ENCODE measurements at regions not wholly inside any gene's neighbourhood (a gene's known extent, or its start where the extent isn't known, plus 50 kb on each side); places are given as distances from the start of the nearest gene placed in this dataset.
A peak's percentile ranks its signal among the peaks of the same experiment; 100 is the strongest.

DNA sequence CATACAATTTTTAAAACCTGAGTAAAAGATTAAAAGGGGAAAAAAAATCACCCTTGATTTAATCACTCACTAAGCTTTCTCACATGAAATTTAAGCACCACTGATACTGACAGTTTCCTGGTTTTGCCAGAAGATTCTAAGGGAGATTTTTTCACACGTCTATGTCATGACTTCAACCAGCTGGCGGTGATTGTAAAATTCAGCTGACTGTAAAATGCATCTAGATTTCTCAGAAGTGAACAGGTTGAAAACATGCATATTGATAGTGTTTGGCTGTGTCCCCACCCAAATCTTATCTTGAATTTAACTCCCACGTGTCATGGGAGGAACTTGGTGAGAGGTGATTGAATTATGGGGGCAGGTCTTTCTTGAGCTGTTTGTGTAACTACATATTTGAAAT lies 566.8 kb downstream of the PCDH18 start:
- Histone ChIP-seq H3K9me3 (ENCODE audit: control insufficient read depth, low read length) (no peaks in the 10 kb centered on the region), H2AK5ac (ENCODE audit: low read length, severe bottlenecking) (no peak overlapping the region), H2BK120ac (ENCODE audit: low read depth, low read length) (no peak overlapping the region), H3K27me3 (ENCODE audit: control insufficient read depth in 1 of 2, insufficient read depth in 1 of 2, low read length in 2 of 2) (no peaks in the 10 kb centered on the region), H3K14ac (ENCODE audit: low read length in 2 of 2) (no peak overlapping the region), H3K4me3 (ENCODE audit: insufficient read depth in 1 of 2, low read depth in 1 of 2, low read length in 2 of 2) (no peak overlapping the region), H3K23ac (ENCODE audit: low read length in 2 of 2) (no peak overlapping the region), H2BK5ac (ENCODE audit: low read depth, low read length, poor library complexity, severe bottlenecking) (no peak overlapping the region), H3K4me1 (ENCODE audit: control insufficient read depth, insufficient read depth, low read depth, low read length) (no peaks in the 10 kb centered on the region), H3K79me1 (replicated peaks; ENCODE audit: low read length, poor library complexity, severe bottlenecking) (no peaks in the 10 kb centered on the region), H3K36me3 (ENCODE audit: control insufficient read depth in 1 of 2, insufficient read depth in 2 of 2, low read depth in 1 of 2, low read length in 2 of 2) (peaks cover 0 to 3% of the 10 kb centered on the region in 2 experiments), H2AFZ (ENCODE audit: low read depth, low read length) (no peak overlapping the region), H3K4me2 (ENCODE audit: low read length, poor library complexity, severe bottlenecking) (no peak overlapping the region), H2BK12ac (ENCODE audit: low read length in 2 of 2) (no peak overlapping the region), H3K18ac (ENCODE audit: low read depth in 1 of 2, low read length in 2 of 2) (no peak overlapping the region), H3K4ac (ENCODE audit: low read depth in 1 of 2, low read length in 2 of 2) (no peak overlapping the region), H3K27ac (ENCODE audit: low read length, poor library complexity, severe bottlenecking) (no peak overlapping the region), H3K9ac (ENCODE audit: low read length) (no peak overlapping the region), H4K8ac (ENCODE audit: low read length) (no peak overlapping the region), H2BK15ac (ENCODE audit: low read depth, poor library complexity, severe bottlenecking) (no peak overlapping the region), H4K91ac (ENCODE audit: low read length) (no peak overlapping the region)
- 96% methylated on average over 2 of the region's 3 CpGs for WGBS
- DNase-seq, result no peak

- H3K18ac ChIP-seq (ENCODE audit: low read depth in 1 of 2, low read length in 2 of 2), result no peak overlapping the region
- peaks cover 0 to 3% of the 10 kb centered on the region in 2 experiments for H3K36me3 ChIP-seq (ENCODE audit: control insufficient read depth in 1 of 2, insufficient read depth in 2 of 2, low read depth in 1 of 2, low read length in 2 of 2)
- no peak overlapping the region for H3K4me2 ChIP-seq (ENCODE audit: low read length, poor library complexity, severe bottlenecking)
- H3K4ac ChIP-seq (ENCODE audit: low read depth in 1 of 2, low read length in 2 of 2), result no peak overlapping the region
- no peak overlapping the region for H3K14ac ChIP-seq (ENCODE audit: low read length in 2 of 2)
- no peak overlapping the region for H3K4me3 ChIP-seq (ENCODE audit: insufficient read depth in 1 of 2, low read depth in 1 of 2, low read length in 2 of 2)
- no peaks in the 10 kb centered on the region for H3K9me3 ChIP-seq (ENCODE audit: control insufficient read depth, low read length)
- H4K8ac ChIP-seq (ENCODE audit: low read length), result no peak overlapping the region
- no peak overlapping the region for H2BK120ac ChIP-seq (ENCODE audit: low read depth, low read length)
- H3K9ac ChIP-seq (ENCODE audit: low read length), result no peak overlapping the region
- H3K23ac ChIP-seq (ENCODE audit: low read length in 2 of 2), result no peak overlapping the region
- no peak overlapping the region for H4K91ac ChIP-seq (ENCODE audit: low read length)
- H2BK12ac ChIP-seq (ENCODE audit: low read length in 2 of 2), result no peak overlapping the region
- 88% methylated on average over 1 of the region's 2 CpGs for WGBS
- no peak overlapping the region for H2AK5ac ChIP-seq (ENCODE audit: low read length, severe bottlenecking)
- H3K79me1 ChIP-seq (replicated peaks; ENCODE audit: low read length, poor library complexity, severe bottlenecking), result no peaks in the 10 kb centered on the region
- no peaks in the 10 kb centered on the region for H3K4me1 ChIP-seq (ENCODE audit: control insufficient read depth, insufficient read depth, low read depth, low read length)
- no peak for DNase-seq
- no peak overlapping the region for H3K27ac ChIP-seq (ENCODE audit: low read length, poor library complexity, severe bottlenecking)
- no peak overlapping the region for H2BK15ac ChIP-seq (ENCODE audit: low read depth, poor library complexity, severe bottlenecking)
- no peaks in the 10 kb centered on the region for H3K27me3 ChIP-seq (ENCODE audit: control insufficient read depth in 1 of 2, insufficient read depth in 1 of 2, low read length in 2 of 2)
- no peak overlapping the region for H2BK5ac ChIP-seq (ENCODE audit: low read depth, low read length, poor library complexity, severe bottlenecking)
- no peak overlapping the region for H2AFZ ChIP-seq (ENCODE audit: low read depth, low read length)
These were observed 569.4 kb downstream of the PCDH18 start for GRCh38 chr4:136962868-136963267.

GRCh38 chr4:136946307-136946907 lies 585.9 kb downstream of the PCDH18 start:
- H3K27me3 ChIP-seq (ENCODE audit: control insufficient read depth in 1 of 2, insufficient read depth in 1 of 2, low read length in 2 of 2), result no peaks in the 10 kb centered on the region
- H2AK5ac ChIP-seq (ENCODE audit: low read length, severe bottlenecking), result no peak overlapping the region
- H3K4me2 ChIP-seq (ENCODE audit: low read length, poor library complexity, severe bottlenecking), result no peak overlapping the region
- H3K27ac ChIP-seq (ENCODE audit: low read length, poor library complexity, severe bottlenecking), result no peak overlapping the region
- WGBS, result 86% methylated on average over 9 of the region's 9 CpGs
- no peak overlapping the region for H2BK120ac ChIP-seq (ENCODE audit: low read depth, low read length)
- no peak overlapping the region for H2BK12ac ChIP-seq (ENCODE audit: low read length in 2 of 2)
- no peaks in the 10 kb centered on the region for H3K9me3 ChIP-seq (ENCODE audit: control insufficient read depth, low read length)
- no peak overlapping the region for H3K4me3 ChIP-seq (ENCODE audit: insufficient read depth in 1 of 2, low read depth in 1 of 2, low read length in 2 of 2)
- H3K4me1 ChIP-seq (ENCODE audit: control insufficient read depth, insufficient read depth, low read depth, low read length), result no peaks in the 10 kb centered on the region
- no peaks in the 10 kb centered on the region for H3K79me1 ChIP-seq (replicated peaks; ENCODE audit: low read length, poor library complexity, severe bottlenecking)
- no peak overlapping the region for H2BK5ac ChIP-seq (ENCODE audit: low read depth, low read length, poor library complexity, severe bottlenecking)
- no peak overlapping the region for H3K9ac ChIP-seq (ENCODE audit: low read length)
- no peak overlapping the region for H2AFZ ChIP-seq (ENCODE audit: low read depth, low read length)
- H3K4ac ChIP-seq (ENCODE audit: low read depth in 1 of 2, low read length in 2 of 2), result no peak overlapping the region
- no peak overlapping the region for H3K14ac ChIP-seq (ENCODE audit: low read length in 2 of 2)
- H4K91ac ChIP-seq (ENCODE audit: low read length), result no peak overlapping the region
- no peak overlapping the region for H4K8ac ChIP-seq (ENCODE audit: low read length)
- H3K18ac ChIP-seq (ENCODE audit: low read depth in 1 of 2, low read length in 2 of 2), result no peak overlapping the region
- H3K23ac ChIP-seq (ENCODE audit: low read length in 2 of 2), result no peak overlapping the region
- DNase-seq, result no peak
- H3K36me3 ChIP-seq (ENCODE audit: control insufficient read depth in 1 of 2, insufficient read depth in 2 of 2, low read depth in 1 of 2, low read length in 2 of 2), result no peaks in the 10 kb centered on the region
- no peak overlapping the region for H2BK15ac ChIP-seq (ENCODE audit: low read depth, poor library complexity, severe bottlenecking)

DNA sequence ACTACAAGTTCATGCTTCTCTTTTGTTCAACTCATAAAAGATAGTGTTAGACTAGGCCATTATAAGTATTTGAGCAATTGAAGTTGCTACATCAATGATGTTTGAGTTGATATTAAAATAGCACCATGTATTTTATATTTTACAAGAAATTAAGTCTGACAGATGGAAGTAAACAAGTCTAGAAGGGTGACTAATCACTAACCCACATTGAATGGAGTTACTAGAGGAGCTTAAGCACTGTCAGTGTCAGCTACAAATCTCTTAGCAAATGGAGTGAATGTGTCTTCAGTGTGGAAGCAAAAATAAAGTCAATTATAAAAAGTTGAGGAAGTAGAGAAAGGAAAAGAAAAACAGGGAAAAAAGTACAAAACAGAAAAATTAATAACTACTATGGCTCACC lies 592.5 kb downstream of the PCDH18 start:
- Histone ChIP-seq H3K79me1 (replicated peaks; ENCODE audit: low read length, poor library complexity, severe bottlenecking) (no peaks in the 10 kb centered on the region), H2BK120ac (ENCODE audit: low read depth, low read length) (no peak overlapping the region), H3K27ac (ENCODE audit: low read length, poor library complexity, severe bottlenecking) (no peak overlapping the region), H3K9ac (ENCODE audit: low read length) (no peak overlapping the region), H3K27me3 (ENCODE audit: control insufficient read depth in 1 of 2, insufficient read depth in 1 of 2, low read length in 2 of 2) (no peaks in the 10 kb centered on the region), H3K9me3 (ENCODE audit: control insufficient read depth, low read length) (no peaks in the 10 kb centered on the region), H4K91ac (ENCODE audit: low read length) (no peak overlapping the region), H3K4ac (ENCODE audit: low read depth in 1 of 2, low read length in 2 of 2) (no peak overlapping the region), H2AK5ac (ENCODE audit: low read length, severe bottlenecking) (no peak overlapping the region), H3K36me3 (ENCODE audit: control insufficient read depth in 1 of 2, insufficient read depth in 2 of 2, low read depth in 1 of 2, low read length in 2 of 2) (no peaks in the 10 kb centered on the region), H3K4me2 (ENCODE audit: low read length, poor library complexity, severe bottlenecking) (no peak overlapping the region), H2BK12ac (ENCODE audit: low read length in 2 of 2) (no peak overlapping the region), H3K14ac (ENCODE audit: low read length in 2 of 2) (no peak overlapping the region), H3K18ac (ENCODE audit: low read depth in 1 of 2, low read length in 2 of 2) (no peak overlapping the region), H3K4me3 (ENCODE audit: insufficient read depth in 1 of 2, low read depth in 1 of 2, low read length in 2 of 2) (no peak overlapping the region), H4K8ac (ENCODE audit: low read length) (no peak overlapping the region), H2AFZ (ENCODE audit: low read depth, low read length) (no peak overlapping the region), H2BK5ac (ENCODE audit: low read depth, low read length, poor library complexity, severe bottlenecking) (no peak overlapping the region), H3K4me1 (ENCODE audit: control insufficient read depth, insufficient read depth, low read depth, low read length) (no peaks in the 10 kb centered on the region), H2BK15ac (ENCODE audit: low read depth, poor library complexity, severe bottlenecking) (no peak overlapping the region), H3K23ac (ENCODE audit: low read length in 2 of 2) (no peak overlapping the region)
- peak; percentile 7 for DNase-seq
